Liver (tissue), 8 donors: ENCODE measurements at regions not wholly inside any gene's neighbourhood (a gene's known extent, or its start where the extent isn't known, plus 50 kb on each side); places are given as distances from the start of the nearest gene placed in this dataset.

ENCODE experiments used
- DNase-seq: peaks from one replicate; pipeline ENCODE4 v3.0.0-alpha.2; 2017; ENCODE audit warnings: low spot score
- H3K27ac ChIP-seq, 2 donors: one replicate each; pipeline ENCODE4 v1.7.0; 2013; ENCODE audit warnings: inconsistent platforms in 2 of 2, low read length in 2 of 2, control low read depth in 1 of 2, low read depth in 1 of 2, mild to moderate bottlenecking in 1 of 2
- H3K27me3 ChIP-seq, 4 donors: one replicate each; pipeline versions ENCODE4 v1.6.1 to v1.7.0; 2013; ENCODE audit warnings: low read length in 3 of 4, inconsistent platforms in 1 of 4, mild to moderate bottlenecking in 1 of 4, moderate library complexity in 1 of 4; ENCODE audit not compliant: control insufficient read depth in 4 of 4, insufficient read depth in 4 of 4
- H3K36me3 ChIP-seq, 4 donors: one replicate each; pipeline versions ENCODE4 v1.6.1 to v1.7.0; 2013; ENCODE audit warnings: low read length in 3 of 4, mild to moderate bottlenecking in 3 of 4, low read depth in 1 of 4, moderate library complexity in 1 of 4; ENCODE audit not compliant: control insufficient read depth in 4 of 4, insufficient read depth in 3 of 4
- H3K4me1 ChIP-seq, 4 donors: one replicate each; pipeline versions ENCODE4 v1.6.1 to v1.7.0; 2013; ENCODE audit warnings: low read length in 3 of 4, mild to moderate bottlenecking in 3 of 4, moderate library complexity in 1 of 4; ENCODE audit not compliant: control insufficient read depth in 4 of 4, insufficient read depth in 4 of 4
- H3K4me3 ChIP-seq, 3 donors: one replicate each; pipeline versions ENCODE4 v1.6.1 to v1.7.0; 2013; ENCODE audit warnings: low read length in 3 of 3, control low read depth in 1 of 3, low read depth in 1 of 3, mild to moderate bottlenecking in 1 of 3
- H3K9ac ChIP-seq, 2 donors: one replicate each; pipeline ENCODE4 v1.7.0; 2013; ENCODE audit warnings: low read length in 2 of 2, mild to moderate bottlenecking in 2 of 2, moderate library complexity in 2 of 2, control low read depth in 1 of 2, low read depth in 1 of 2
- H3K9me3 ChIP-seq, 4 donors: one replicate each; pipeline versions ENCODE4 v1.6.1 to v1.7.0; 2013; ENCODE audit warnings: low read length in 3 of 4; ENCODE audit not compliant: control insufficient read depth in 4 of 4
- ATF3 ChIP-seq: IDR thresholded peaks from 2 replicates; pipeline ENCODE4 v1.6.1; 2016; ENCODE audit warnings: antibody characterized with exemption
- CTCF ChIP-seq: fragments of 150-350 bp; IDR thresholded peaks from 2 replicates; pipeline ENCODE4 v1.5.1; 2017; ENCODE audit warnings: improper control_type of control experiment, low read depth, low read length; ENCODE audit not compliant: missing input control
- FOXA1 ChIP-seq: IDR thresholded peaks from 2 replicates; pipeline ENCODE4 v1.6.1; 2016; ENCODE audit warnings: antibody characterized with exemption
- GABPA ChIP-seq, 2 donors: IDR thresholded peaks in 1 of 2; conservative IDR thresholded peaks in 1 of 2; 2 replicates each; pipeline ENCODE4 v1.6.1; 2016; ENCODE audit warnings: antibody characterized with exemption in 2 of 2, mild to moderate bottlenecking in 1 of 2, moderate library complexity in 1 of 2
- HNF4A ChIP-seq, 2 donors: conservative IDR thresholded peaks; 2 replicates each; pipeline ENCODE4 v1.6.1; 2016; ENCODE audit warnings: antibody characterized with exemption in 2 of 2, mild to moderate bottlenecking in 2 of 2
- HNF4G ChIP-seq: IDR thresholded peaks from 2 replicates; pipeline ENCODE4 v1.6.1; 2016; ENCODE audit warnings: antibody characterized with exemption
- JUND ChIP-seq, 2 donors: IDR thresholded peaks; 2 replicates each; pipeline ENCODE4 v1.6.1; 2016; ENCODE audit warnings: antibody characterized with exemption in 2 of 2
- MAX ChIP-seq: IDR thresholded peaks from 2 replicates; pipeline ENCODE4 v1.6.1; 2016; ENCODE audit warnings: antibody characterized with exemption
- NR2F2 ChIP-seq: IDR thresholded peaks from 2 replicates; pipeline ENCODE4 v1.6.1; 2016; ENCODE audit warnings: antibody characterized with exemption
- RAD21 ChIP-seq, 2 donors: IDR thresholded peaks; 2 replicates each; pipeline ENCODE4 v1.6.1; 2016; ENCODE audit warnings: antibody characterized with exemption in 2 of 2, mild to moderate bottlenecking in 2 of 2
- RXRA ChIP-seq, 2 donors: IDR thresholded peaks; 2 replicates each; pipeline ENCODE4 v1.6.1; 2017 to 2018; ENCODE audit warnings: antibody characterized with exemption in 2 of 2, mild to moderate bottlenecking in 1 of 2
- SP1 ChIP-seq: IDR thresholded peaks from 2 replicates; pipeline ENCODE4 v1.6.1; 2018; ENCODE audit warnings: antibody characterized with exemption, mild to moderate bottlenecking
- TAF1 ChIP-seq: conservative IDR thresholded peaks from 2 replicates; pipeline ENCODE4 v1.6.1; 2016; ENCODE audit warnings: antibody characterized with exemption, mild to moderate bottlenecking
- YY1 ChIP-seq: IDR thresholded peaks from 2 replicates; pipeline ENCODE4 v1.6.1; 2016; ENCODE audit warnings: antibody characterized with exemption, mild to moderate bottlenecking
- WGBS: extraction: QIAGEN DNeasy Blood & Tissue Kit; methylation state at CpG from one replicate; pipeline ENCODE4 v1.1.7; 2013; 5-methylcytosine and 5-hydroxymethylcytosine counted together
- TF ChIP-seq, protein P1 (sequence below): IDR thresholded peaks from 2 replicates; pipeline ENCODE4 v1.6.1; 2016; ENCODE audit warnings: antibody characterized with exemption
- donor health status: healthy.
- donor health status: healthy.
- donor health status: healthy.
- donor health status: healthy.
- donor health status: healthy.

- no peaks in the 10 kb centered on the region for H3K27me3 ChIP-seq
- H3K36me3 ChIP-seq: no peaks in the 10 kb centered on the region
- 71% methylated on average over 25 of the region's 25 CpGs for WGBS
- H3K27ac ChIP-seq: no peak overlapping the region
- H3K4me1 ChIP-seq: no peaks in the 10 kb centered on the region
- no peak overlapping the region for H3K4me3 ChIP-seq
- no peak for DNase-seq
- H3K9ac ChIP-seq: no peak overlapping the region
- H3K9me3 ChIP-seq: no peaks in the 10 kb centered on the region
- TF ChIP-seq RAD21 (IDR thresholded peaks at IDR 0.05): no peak
- TF ChIP-seq SP1: no peak
- no peak for TF ChIP-seq ATF3
- no peak for TF ChIP-seq GABPA (IDR thresholded peaks at IDR 0.05 in 1 of 2, conservative IDR thresholded peaks at IDR 0.05 in 1 of 2)
- TF ChIP-seq MAX: no peak
- no peak for TF ChIP-seq YY1
- no peak for TF ChIP-seq CTCF
- no peak for TF ChIP-seq HNF4A (conservative IDR thresholded peaks at IDR 0.05)
- no peak for TF ChIP-seq NR2F2
- no peak for TF ChIP-seq TAF1
- TF ChIP-seq HNF4G: no peak
- TF ChIP-seq FOXA1: no peak
- TF ChIP-seq, protein P1, sequence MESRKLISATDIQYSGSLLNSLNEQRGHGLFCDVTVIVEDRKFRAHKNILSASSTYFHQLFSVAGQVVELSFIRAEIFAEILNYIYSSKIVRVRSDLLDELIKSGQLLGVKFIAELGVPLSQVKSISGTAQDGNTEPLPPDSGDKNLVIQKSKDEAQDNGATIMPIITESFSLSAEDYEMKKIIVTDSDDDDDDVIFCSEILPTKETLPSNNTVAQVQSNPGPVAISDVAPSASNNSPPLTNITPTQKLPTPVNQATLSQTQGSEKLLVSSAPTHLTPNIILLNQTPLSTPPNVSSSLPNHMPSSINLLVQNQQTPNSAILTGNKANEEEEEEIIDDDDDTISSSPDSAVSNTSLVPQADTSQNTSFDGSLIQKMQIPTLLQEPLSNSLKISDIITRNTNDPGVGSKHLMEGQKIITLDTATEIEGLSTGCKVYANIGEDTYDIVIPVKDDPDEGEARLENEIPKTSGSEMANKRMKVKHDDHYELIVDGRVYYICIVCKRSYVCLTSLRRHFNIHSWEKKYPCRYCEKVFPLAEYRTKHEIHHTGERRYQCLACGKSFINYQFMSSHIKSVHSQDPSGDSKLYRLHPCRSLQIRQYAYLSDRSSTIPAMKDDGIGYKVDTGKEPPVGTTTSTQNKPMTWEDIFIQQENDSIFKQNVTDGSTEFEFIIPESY: no peak
- no peak for TF ChIP-seq JUND (IDR thresholded peaks at IDR 0.05)
- no peak for TF ChIP-seq RXRA (IDR thresholded peaks at IDR 0.05)
These were observed 663.5 kb downstream of the BRD1 start for GRCh38 chr22:49163960-49164690.

GRCh38 chr22:49163258-49163959 lies 664.3 kb downstream of the BRD1 start:
- no peaks in the 10 kb centered on the region for H3K4me1 ChIP-seq
- no peaks in the 10 kb centered on the region for H3K9me3 ChIP-seq
- DNase-seq: no peak
- no peak overlapping the region for H3K4me3 ChIP-seq
- WGBS: 81% methylated on average over 20 of the region's 20 CpGs
- no peaks in the 10 kb centered on the region for H3K36me3 ChIP-seq
- TF ChIP-seq HNF4A (conservative IDR thresholded peaks at IDR 0.05) (no peak), RXRA (IDR thresholded peaks at IDR 0.05) (no peak), FOXA1 (no peak), YY1 (no peak), GABPA (IDR thresholded peaks at IDR 0.05 in 1 of 2, conservative IDR thresholded peaks at IDR 0.05 in 1 of 2) (no peak), RAD21 (IDR thresholded peaks at IDR 0.05) (no peak), TAF1 (no peak)
- TF ChIP-seq, protein P1: no peak
- no peak overlapping the region for H3K9ac ChIP-seq
- no peaks in the 10 kb centered on the region for H3K27me3 ChIP-seq
- H3K27ac ChIP-seq: no peak overlapping the region
